ENCODE measurements at regions not wholly inside any gene's neighbourhood (a gene's known extent, or its start where the extent isn't known, plus 50 kb on each side); places are given as distances from the start of the nearest gene placed in this dataset.
"Not testable (repeated sequence)": the region's sequence is repeated elsewhere in the genome, so short reads cannot be mapped to it uniquely, and the experiment has no call there.

DNA sequence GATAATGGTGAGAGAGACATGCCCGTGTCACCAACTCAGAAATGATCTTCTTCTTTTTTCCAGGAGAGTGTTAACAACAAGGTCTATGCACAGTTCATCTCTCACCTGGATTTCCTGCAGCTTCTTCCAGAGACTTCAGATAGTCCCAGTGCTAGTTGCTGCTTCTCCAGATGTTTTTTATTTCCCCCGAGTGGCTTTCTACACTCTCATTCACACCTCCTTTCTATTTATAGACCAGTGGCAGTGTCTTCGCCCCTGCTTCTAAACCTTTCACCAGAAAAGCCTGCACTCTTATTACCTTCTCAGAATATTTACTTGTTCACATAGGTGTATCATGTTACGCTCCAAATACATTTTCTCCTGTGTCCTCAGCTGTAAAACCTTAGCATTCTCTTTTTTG lies 558.8 kb upstream of the CHAC2 start:
- DNase-seq (ENCODE audit: low read depth in 2 of 2): no peak

DNA sequence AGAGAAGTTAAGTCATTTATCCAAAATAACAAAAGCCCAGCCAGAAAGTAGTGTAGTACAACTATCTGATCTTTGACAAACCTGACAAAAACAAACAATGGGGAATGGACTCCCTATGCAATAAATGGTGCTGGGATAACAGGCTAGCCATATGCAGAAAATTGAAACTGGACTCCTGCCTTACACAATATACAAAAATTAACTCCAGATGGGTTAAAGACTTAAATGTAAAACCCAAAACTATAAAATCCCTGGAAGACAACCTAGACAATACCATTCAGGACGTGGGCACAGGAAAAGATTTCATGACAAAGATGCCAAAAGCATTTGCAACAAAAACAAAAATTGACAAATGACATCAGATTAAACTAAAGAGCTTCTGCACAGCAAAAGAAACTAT lies 561.4 kb upstream of the CHAC2 start:
- DNase-seq (ENCODE audit: low read depth in 2 of 2): not testable (repeated sequence)

DNA sequence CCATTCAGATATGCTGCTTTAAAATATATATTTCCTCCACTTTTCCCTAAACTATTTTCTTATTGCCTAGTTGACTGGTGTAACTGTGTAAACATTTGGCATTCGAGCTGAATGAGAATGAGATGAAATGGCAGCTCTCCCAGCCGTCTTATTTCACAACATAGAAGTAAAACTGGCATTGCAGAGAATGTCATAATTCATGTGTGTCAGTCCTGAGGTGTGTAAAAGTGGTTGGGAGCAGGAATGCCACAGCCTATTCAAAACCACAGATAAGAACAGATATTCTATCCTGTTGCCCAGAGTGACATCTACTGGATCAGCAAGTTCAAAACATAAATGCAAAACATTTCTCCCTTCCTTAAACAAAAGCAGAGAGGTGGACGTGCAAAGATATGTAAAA lies 565.5 kb upstream of the CHAC2 start:
- DNase-seq (ENCODE audit: low read depth in 2 of 2): no peak

DNA sequence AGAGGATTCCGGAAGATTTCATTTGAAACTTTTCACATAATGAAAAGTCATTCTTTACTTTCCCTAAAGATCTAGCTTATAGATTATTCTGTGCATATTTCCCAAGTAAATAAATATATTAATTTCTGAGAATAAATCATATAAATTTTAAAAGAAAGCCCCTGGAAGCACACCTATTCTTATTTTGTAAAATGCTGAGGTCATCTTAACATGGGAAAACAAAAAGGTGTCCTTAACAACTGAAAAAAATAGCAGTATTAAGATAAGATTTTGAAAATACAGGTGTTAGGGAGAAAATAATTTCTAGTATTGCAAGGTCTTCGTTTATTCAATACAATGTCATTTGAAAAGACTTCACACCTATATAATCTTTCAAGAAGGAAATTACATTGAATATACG lies 567.5 kb upstream of the CHAC2 start:
- DNase-seq (ENCODE audit: low read depth in 2 of 2): no peak

DNA sequence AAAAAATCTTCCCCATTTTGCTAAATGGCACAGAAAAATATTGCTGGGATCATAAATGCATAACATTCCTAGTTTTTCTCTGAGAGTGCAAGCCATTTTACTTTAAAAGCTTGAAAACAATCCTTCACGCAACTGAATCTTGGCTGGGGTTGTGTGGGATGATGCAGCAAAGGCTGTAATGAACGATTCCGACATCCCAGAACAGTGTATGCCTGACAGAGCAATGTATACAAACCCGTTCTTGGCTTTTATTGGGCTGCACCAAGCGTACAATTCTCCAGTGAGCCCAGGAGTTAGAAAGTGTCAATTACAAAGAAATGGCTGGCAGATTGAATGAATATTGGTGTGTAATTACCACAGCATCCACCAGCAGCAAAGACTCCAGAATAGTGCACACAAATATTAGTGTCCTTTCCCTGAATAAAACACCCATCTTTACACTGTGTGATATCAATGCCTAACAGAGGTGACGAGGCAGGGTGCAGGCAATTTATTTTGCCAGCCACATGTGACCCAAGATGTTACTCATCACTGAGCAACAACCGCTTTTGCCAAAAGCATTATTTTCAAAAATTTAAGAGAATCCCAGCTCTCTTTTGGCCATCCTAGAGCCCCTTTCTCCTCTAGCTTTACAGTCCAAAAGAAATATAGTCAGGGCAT lies 578.6 kb upstream of the CHAC2 start:
- DNase-seq (ENCODE audit: low read depth in 2 of 2): no peak

DNA sequence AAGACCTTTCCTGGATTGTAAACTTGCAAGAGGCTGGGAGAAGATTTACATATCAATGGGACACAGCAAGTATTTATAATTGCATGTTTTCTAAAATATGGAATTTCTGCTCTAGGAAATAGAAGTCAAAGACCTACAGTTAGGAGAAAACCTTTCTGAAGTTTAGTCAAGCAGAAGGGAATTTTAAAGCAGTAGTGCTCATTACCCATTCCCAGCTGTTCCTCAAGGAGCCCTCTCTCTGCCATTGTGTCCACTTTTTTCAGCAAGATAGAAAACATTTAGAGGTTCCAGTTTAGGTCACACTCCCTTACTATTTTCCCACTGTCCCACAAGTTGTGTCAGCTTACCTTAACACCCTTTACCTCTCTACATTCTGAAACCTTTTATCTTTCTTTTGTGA lies 584.0 kb upstream of the CHAC2 start:
- no peak for DNase-seq (ENCODE audit: low read depth in 2 of 2)

DNA sequence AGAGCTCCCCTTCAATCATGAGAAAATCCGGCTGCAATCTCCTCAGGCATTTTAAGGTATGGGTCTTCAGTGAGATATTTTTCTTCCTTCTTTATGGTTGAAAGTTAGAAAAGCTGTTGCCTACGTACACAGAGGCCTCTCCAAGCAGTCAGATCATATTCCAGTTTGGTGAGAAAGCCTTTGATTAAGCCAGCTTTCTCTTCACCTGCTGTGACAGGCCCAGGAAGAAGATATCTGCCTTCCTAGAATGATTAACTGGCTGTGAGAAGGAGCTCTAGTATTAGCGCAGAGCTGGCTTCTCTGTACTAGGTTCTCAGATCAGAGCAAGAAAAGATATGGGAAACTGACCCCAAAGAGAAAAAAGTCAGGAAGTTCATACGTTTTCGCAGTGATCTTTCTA lies 585.0 kb upstream of the CHAC2 start:
- DNase-seq (ENCODE audit: low read depth in 2 of 2): no peak

DNA sequence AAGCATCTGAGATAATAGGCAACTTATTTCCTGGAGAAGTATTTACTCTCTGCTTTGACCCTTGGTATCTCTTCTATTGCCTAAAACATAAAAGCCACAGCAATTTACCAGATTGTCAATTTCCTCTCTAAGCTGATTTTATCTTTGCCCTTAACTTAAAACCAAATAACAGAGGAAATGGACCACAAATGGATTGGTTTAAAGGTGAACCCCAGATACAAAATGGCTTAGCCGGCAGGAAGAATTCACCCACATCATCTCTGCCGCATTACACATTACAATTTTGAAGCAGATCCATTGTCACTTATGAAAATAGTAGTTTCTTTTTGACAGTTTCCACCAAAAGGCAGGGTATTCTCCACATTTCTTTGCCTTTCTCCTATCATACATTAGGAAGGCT lies 585.8 kb upstream of the CHAC2 start:
- no peak for DNase-seq (ENCODE audit: low read depth in 2 of 2)

DNA sequence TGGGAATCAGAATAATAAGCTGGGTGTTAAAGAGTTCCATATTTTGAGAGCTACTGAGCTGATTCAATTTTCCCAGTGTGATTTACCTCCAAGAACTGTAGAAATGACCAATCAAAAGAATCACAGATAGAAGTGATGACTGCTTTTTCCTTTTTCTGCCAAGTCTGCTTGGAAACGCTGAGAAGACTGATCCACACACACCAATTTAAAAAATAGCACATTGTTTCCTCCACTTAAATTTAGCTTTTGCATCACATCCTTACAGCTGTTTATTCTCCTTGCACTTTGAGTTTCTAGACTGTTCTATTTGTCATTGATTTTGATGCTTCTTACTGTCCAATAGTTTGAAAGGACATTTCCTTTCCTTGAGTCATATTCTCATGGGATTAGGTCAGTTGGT lies 590.3 kb upstream of the CHAC2 start:
- no peak for DNase-seq (ENCODE audit: low read depth in 2 of 2)

DNA sequence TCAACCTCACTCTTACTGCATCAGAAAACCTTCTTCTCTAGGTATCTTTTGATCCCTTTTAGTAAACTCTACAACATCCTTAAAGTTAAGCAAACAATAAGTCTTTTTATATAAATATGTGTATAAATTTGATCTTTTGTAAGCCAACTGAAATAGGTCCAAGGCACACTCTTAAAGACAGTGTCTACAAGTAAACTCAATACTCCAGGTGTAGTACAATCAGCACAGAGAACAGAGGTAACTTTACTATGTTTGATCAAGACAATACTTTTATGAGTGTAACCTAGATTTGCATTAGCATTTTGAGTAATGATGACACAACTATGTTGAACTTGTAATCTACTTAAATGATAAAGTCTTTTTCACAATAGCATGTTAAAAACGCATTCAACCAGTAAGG lies 593.1 kb upstream of the CHAC2 start:
- DNase-seq (ENCODE audit: low read depth in 2 of 2): no peak

DNA sequence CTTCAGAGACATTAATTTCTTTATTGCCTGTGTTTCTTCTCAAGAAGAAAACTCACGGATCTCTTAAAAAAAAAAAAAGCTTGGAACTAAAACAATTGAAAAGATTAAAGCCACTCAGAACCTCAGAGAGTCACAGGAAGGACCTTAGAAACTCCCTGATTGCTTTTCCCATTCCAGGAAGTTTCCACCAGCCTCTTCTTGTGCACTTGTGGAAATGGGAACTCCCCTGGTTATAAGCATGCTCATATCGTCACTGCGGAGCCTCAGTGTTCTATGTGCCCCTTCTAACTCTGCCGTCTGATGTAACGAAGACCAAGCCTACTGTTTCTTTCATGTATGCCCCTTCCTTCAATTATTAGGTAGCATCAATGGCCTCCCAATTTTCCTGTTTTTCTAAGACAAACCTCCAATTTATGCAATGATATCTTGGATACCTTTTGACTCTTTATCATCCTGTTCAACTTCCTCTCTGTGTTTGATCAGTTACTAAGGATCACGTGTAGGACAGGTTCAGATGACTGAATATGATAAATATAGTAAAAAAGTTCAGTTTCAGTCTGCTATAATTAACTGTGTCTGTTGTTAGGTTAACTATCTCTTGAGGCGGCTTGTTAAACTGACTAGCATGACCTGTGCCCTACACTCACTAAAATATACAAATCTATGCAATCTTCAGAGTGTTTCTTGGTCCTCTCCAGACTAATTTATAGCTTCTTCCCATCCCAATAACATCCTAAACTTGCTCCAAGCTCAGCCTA lies 593.7 kb upstream of the CHAC2 start:
- no peak for DNase-seq (ENCODE audit: low read depth in 2 of 2)

DNA sequence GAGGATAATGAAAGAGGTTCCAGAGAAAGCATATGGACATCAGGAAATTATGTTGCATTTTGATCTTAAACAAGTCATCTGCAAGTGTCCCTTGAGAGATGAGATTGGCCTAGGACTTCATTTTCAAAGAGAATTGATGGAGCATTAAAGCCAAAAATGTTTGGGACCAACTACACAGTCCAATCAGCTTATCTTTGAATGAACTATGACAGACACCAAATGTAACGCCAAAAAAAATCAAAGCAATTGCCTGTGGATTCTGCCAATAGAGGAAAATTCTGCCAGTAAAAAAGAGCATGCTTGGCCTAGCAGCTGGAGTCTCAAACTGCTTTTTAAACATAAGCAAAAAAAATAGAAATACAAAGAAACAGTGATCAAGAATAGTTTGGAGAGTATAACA lies 594.5 kb upstream of the CHAC2 start:
- no peak for DNase-seq (ENCODE audit: low read depth in 2 of 2)

DNA sequence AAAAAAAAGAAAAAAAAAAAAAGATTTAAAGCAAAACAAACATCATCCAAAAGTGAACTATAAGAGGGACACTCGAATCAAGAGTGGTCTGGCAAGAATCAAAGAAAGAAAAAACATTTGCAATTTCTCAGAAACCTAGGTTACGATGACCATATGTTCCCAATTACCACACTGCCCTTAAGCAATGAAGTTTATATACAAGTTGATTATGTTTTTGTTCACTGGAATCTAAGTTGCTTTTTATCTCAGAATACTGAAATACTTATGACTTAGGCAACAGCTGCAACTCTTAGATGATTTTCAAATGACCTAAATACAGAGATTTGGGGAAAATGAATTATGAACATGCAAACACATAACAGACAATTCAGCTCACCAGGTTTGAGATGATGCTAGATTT lies 597.1 kb upstream of the CHAC2 start:
- no peak for DNase-seq (ENCODE audit: low read depth in 2 of 2)

DNA sequence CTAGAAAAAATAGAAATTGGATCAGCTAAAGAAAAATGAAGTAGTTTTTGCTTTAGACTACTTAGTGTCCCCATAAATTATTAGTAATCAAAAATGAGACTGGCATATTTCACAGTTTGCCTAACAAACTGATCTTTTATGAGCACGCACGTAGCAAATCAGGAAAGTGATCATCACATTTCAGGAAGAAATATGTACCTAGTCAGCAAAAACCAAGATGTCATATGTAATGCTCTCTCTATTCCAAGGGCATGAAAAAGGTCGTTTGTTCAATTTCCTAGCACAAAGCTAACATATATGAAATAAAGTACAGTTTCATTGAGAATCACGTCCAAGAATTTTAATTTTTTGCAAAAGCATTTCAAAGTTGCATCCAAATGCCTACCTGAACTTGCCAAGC lies 600.4 kb upstream of the CHAC2 start:
- no peak for DNase-seq (ENCODE audit: low read depth in 2 of 2)

DNA sequence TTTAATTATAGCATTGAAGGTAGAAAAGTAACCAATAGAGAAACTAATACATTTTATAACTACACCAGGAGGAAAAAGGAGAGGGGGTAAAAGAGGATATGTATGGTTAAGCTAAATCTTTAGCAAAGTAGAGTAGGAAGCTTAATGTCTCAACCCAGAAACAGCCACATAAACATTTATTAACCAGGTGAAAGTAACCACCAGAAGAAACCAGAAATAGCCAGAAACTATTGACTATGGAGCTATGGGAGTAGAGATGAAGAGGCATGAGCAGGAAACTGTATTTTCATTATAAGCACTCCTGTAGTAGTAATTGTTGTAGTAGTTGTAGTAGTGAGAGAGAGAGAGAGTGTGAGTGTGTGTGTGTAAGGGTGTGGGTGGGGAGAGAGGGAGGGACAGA lies 617.5 kb upstream of the CHAC2 start:
- no peak for DNase-seq (ENCODE audit: low read depth in 2 of 2)

DNA sequence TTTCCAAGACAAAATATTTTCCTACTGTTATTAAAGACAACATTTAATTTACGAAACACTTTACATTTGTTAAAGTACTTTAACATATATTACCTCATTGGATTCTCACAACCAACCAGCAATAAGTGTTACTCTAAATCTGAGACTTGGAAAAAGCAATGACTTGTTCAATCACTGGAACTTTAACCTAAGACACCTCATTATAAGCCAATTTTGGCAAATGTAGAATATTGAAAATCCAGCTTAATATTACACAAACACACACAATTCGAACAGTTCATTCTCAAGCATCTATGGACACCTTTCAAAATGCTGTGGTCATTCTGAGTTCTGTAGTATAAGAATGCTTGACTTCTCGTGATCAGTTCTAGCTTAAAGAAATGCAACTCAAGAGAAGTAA lies 619.4 kb upstream of the CHAC2 start:
- no peak for DNase-seq (ENCODE audit: low read depth in 2 of 2)

DNA sequence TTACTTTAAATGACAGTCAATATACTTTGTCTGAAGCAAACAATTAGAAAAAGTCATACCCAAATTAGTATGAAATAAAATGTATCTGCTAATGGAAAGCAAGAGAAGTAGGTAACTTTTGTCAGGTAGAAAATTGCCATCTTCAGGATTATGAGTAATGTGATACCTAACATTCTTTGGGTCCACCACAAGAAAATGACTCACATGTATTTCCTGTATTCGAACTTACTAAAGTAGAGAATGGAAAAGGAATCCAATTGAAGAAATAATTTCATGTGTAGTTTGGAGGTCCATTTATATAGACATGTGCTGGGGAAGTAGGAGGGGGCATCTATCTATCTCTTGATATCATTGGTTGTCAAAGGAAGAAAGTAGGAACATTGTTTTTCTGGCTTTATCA lies 636.2 kb upstream of the CHAC2 start:
- DNase-seq (ENCODE audit: low read depth in 2 of 2): no peak

DNA sequence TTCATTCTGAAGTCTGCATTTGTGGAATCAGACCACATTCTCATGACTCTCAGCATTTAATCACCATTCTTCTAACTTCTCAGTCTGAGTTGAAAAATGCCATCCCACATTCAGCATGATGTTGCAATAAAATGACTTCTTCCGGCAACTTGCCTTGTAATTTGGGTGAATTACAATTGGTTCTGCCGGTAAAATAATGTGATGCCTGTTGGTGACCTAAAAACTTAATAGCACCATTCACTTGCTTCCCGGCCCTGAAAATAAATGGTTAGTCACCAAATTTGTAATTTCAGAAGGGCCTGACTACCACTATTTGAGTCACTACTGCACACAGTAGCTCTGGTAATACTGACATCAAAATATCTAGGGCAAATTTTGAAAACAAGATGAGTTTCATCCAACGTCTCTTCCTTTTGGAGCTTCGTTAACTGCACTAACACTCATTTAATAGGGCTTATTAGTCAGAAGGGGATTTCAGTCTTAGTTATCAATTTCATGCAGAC lies 637.1 kb upstream of the CHAC2 start:
- no peak for DNase-seq (ENCODE audit: low read depth in 2 of 2)

DNA sequence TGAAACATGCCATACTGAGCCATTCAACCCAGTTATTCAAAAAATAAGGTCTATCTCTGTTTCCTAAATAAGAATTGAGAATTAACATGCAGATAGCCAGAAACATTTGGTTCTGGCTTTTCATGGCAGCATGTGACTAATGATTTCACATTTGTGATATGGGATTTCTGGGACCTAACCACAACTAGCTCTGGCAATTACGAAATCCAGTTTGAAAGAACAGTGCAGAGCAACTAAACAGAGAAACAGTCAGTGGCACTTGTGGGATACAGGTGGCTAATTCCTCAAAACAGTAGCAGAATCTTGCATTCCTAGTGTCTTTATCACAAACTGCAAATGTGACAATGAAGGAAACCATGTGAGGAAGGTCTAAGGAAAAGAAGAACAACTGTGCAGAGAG lies 637.8 kb upstream of the CHAC2 start:
- DNase-seq (ENCODE audit: low read depth in 2 of 2): no peak

DNA sequence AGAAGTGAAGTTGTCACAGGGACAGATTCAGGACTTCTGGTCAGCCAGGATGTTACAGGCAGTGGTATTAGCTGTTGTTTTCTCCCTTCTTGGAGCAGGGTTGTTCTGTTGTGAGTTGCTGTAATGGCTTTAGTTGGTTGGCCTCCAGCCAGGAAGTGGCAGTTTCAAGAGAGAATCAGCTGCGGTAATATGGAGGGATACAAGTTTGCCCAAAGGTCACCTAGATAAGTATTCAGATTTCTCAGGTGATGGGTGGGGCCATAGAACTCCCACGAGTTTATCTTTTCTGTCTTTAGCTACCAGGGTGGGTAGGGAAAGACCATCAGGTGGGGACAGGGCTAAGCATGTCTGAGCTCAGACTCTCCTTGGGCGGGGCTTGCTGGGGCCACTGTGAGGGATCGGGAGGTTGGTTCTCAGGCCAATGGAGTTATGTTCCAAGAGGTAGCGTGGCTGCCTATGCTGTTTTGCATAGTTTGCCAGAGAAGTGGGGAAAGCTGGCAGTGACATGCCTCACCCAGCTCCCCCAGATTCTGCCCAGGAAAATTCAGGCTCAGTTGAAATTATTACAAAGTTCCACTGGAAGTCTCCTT lies 640.4 kb upstream of the CHAC2 start:
- DNase-seq (ENCODE audit: low read depth in 2 of 2): no peak

DNA sequence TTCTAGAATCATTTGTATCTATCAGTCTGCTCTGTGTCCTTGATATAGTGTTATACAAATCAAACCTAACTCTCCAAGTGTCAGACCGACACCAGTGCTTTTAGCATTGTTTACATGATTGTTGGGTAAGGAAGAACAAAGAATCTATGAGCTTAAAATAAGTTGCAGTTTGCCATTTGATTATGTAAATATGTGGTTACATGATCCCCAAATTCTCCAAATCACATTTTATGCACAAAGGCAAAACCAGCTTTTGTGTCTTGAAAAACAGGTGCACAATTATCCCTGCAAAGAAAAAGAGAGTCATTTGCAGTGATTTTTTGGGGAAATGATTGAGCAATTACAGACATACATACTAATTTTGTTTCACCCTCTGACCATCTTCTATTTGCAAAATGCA lies 652.6 kb upstream of the CHAC2 start:
- DNase-seq (ENCODE audit: low read depth in 2 of 2): no peak

DNA sequence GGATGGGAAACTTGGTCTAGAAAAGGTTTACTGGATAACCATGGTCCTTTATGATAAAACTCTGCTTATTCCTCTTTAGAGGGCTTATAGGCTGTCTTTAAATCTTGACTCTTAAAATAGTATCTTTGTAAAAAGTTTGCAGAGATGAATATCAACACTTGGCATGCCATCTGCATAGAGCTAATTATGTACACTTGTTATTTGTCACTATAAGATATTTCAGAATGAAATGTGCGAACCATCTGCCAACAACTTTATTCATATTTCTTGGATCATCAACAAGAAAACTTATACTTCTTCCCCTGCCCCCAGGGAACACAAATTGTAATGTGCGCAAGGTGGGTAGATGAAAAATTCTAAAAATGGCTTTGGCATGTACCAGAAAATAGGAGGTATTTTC lies 653.0 kb upstream of the CHAC2 start:
- no peak for DNase-seq (ENCODE audit: low read depth in 2 of 2)

DNA sequence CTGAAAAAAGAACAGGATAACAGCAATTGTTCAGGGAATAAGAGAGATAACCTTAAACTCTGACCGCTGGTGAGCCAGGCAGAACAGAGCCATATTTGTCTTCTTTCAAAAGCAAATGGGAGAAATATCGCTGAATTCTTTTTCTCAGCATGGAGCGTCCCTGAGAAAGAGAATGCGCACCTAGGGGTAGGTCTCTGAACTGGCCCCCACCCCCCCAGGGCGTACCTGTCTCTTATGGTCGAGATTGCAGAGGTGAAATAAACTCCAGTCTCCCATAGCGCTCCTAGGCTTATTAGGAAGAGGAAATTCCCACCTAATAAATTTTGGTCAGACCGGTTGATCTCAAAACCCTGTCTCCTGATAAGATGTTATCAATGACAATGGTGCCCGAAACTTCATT lies 655.2 kb upstream of the CHAC2 start:
- DNase-seq (ENCODE audit: low read depth in 2 of 2): not testable (repeated sequence)
